GM12878 (cell line): ENCODE measurements at regions not wholly inside any gene's neighbourhood (a gene's known extent, or its start where the extent isn't known, plus 50 kb on each side); places are given as distances from the start of the nearest gene placed in this dataset.

Source experiments
- ATF3 ChIP-seq: IDR thresholded peaks from 2 replicates; pipeline ENCODE4 v1.6.1; 2011; ENCODE audit warnings: low read depth, mild to moderate bottlenecking, low read length, moderate library complexity, borderline replicate concordance; ENCODE audit errors: extremely low read depth
- EZH2 ChIP-seq: IDR thresholded peaks from 2 replicates; pipeline ENCODE4 v1.6.1; 2012; ENCODE audit warnings: low read depth, mild to moderate bottlenecking, control low read depth, inconsistent platforms, low read length, borderline replicate concordance; ENCODE audit not compliant: control insufficient read depth
- RBBP5 ChIP-seq: fragments of 200-600 bp; sonication (generic); conservative IDR thresholded peaks from 2 replicates; pipeline ENCODE4 v1.6.1; 2016
- ZNF274 ChIP-seq: IDR thresholded peaks from one replicate; pipeline ENCODE4 v1.8.0; 2011; ENCODE audit not compliant: insufficient read length, insufficient read depth
- ZNF384 ChIP-seq: IDR thresholded peaks from 2 replicates; pipeline ENCODE4 v1.6.1; 2012; ENCODE audit warnings: low read depth, mild to moderate bottlenecking, low read length, improper control_type of control experiment, borderline replicate concordance
- TF ChIP-seq, protein P1 (sequence below): fragments of 450-650 bp; IDR thresholded peaks from 2 replicates; pipeline ENCODE4 v1.6.1; 2017; ENCODE audit warnings: antibody characterized with exemption, mild to moderate bottlenecking, moderate library complexity

- TF ChIP-seq ZNF274 = no peak
- TF ChIP-seq RBBP5 = no peak
- TF ChIP-seq ATF3 = no peak
- TF ChIP-seq ZNF384 = no peak
- TF ChIP-seq EZH2 = no peak
- TF ChIP-seq, protein P1, sequence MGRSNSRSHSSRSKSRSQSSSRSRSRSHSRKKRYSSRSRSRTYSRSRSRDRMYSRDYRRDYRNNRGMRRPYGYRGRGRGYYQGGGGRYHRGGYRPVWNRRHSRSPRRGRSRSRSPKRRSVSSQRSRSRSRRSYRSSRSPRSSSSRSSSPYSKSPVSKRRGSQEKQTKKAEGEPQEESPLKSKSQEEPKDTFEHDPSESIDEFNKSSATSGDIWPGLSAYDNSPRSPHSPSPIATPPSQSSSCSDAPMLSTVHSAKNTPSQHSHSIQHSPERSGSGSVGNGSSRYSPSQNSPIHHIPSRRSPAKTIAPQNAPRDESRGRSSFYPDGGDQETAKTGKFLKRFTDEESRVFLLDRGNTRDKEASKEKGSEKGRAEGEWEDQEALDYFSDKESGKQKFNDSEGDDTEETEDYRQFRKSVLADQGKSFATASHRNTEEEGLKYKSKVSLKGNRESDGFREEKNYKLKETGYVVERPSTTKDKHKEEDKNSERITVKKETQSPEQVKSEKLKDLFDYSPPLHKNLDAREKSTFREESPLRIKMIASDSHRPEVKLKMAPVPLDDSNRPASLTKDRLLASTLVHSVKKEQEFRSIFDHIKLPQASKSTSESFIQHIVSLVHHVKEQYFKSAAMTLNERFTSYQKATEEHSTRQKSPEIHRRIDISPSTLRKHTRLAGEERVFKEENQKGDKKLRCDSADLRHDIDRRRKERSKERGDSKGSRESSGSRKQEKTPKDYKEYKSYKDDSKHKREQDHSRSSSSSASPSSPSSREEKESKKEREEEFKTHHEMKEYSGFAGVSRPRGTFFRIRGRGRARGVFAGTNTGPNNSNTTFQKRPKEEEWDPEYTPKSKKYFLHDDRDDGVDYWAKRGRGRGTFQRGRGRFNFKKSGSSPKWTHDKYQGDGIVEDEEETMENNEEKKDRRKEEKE = no peak
These were observed 101.9 kb upstream of the NR3C1 start for GRCh38 chr5:143505354-143505753.
